GM19468 (cell line): ENCODE measurements at regions not wholly inside any gene's neighbourhood (a gene's known extent, or its start where the extent isn't known, plus 50 kb on each side); places are given as distances from the start of the nearest gene placed in this dataset.
"Not testable (repeated sequence)": the region's sequence is repeated elsewhere in the genome, so short reads cannot be mapped to it uniquely, and the experiment has no call there.

Source experiments
- ATAC-seq: cut with Tn5 transposase; IDR thresholded peaks from one replicate; pipeline ENCODE4 v1.9.1; 2021; ENCODE audit warnings: mild to moderate bottlenecking, moderate library complexity, moderate number of reproducible peaks; ENCODE audit not compliant: unreplicated experiment; ENCODE audit errors: extremely low read depth

- ATAC-seq: no peak
These were observed 89.4 kb downstream of the ANXA2R start for GRCh38 chr5:42950456-42951292.

- no peak for ATAC-seq
These were observed 90.0 kb downstream of the ANXA2R start for GRCh38 chr5:42950116-42950455.

GRCh38 chr5:42949348-42950115 lies 90.6 kb downstream of the ANXA2R start:
- ATAC-seq: peak; percentile 74

- ATAC-seq: no peak
These were observed 91.2 kb downstream of the ANXA2R start for GRCh38 chr5:42948961-42949347.

GRCh38 chr5:42944989-42945388 lies 95.1 kb downstream of the ANXA2R start:
- ATAC-seq: no peak

GRCh38 chr5:42943931-42944631 lies 96.0 kb downstream of the ANXA2R start:
- ATAC-seq: no peak

GRCh38 chr5:42940853-42941252 lies 99.3 kb downstream of the ANXA2R start:
- ATAC-seq: no peak

- not testable (repeated sequence) for ATAC-seq
These were observed 108.1 kb downstream of the ANXA2R start for GRCh38 chr5:42932011-42932410.

GRCh38 chr5:42931451-42931850 lies 108.7 kb downstream of the ANXA2R start:
- not testable (repeated sequence) for ATAC-seq

- no peak for ATAC-seq
These were observed 109.2 kb downstream of the ANXA2R start for GRCh38 chr5:42930934-42931333.

GRCh38 chr5:42929871-42930270 lies 110.2 kb downstream of the ANXA2R start:
- no peak for ATAC-seq

- ATAC-seq: peak; percentile 85
These were observed 112.4 kb downstream of the ANXA2R start for GRCh38 chr5:42927730-42928129.

GRCh38 chr5:42924686-42925085 lies 113.0 kb upstream of the SELENOP start:
- ATAC-seq: no peak

- ATAC-seq: no peak
These were observed 112.5 kb upstream of the SELENOP start for GRCh38 chr5:42924226-42924625.

- no peak for ATAC-seq
These were observed 112.0 kb upstream of the SELENOP start for GRCh38 chr5:42923710-42924109.

GRCh38 chr5:42919600-42919999 lies 107.9 kb upstream of the SELENOP start:
- ATAC-seq: no peak

GRCh38 chr5:42915306-42915866 lies 103.7 kb upstream of the SELENOP start:
- ATAC-seq: no peak

- no peak for ATAC-seq
These were observed 100.6 kb upstream of the SELENOP start for GRCh38 chr5:42912184-42912798.

- ATAC-seq: peak; percentile 70
These were observed 97.1 kb upstream of the SELENOP start for GRCh38 chr5:42908509-42909488.
